GM12891 (cell line): ENCODE measurements at regions not wholly inside any gene's neighbourhood (a gene's known extent, or its start where the extent isn't known, plus 50 kb on each side); places are given as distances from the start of the nearest gene placed in this dataset.

Source experiments
- POLR2A ChIP-seq: IDR thresholded peaks from 2 replicates; pipeline ENCODE4 v1.6.1; 2011; ENCODE audit warnings: low read depth, low read length, control low read depth
- POLR2AphosphoS5 ChIP-seq: IDR thresholded peaks from 2 replicates; pipeline ENCODE4 v1.6.1; 2011; ENCODE audit warnings: low read depth, low read length, control low read depth
- SPI1 ChIP-seq: IDR thresholded peaks from 2 replicates; pipeline ENCODE4 v1.6.1; 2011; ENCODE audit warnings: low read depth, low read length, control low read depth
- TAF1 ChIP-seq: IDR thresholded peaks from 2 replicates; pipeline ENCODE4 v1.6.1; 2011; ENCODE audit warnings: low read depth, low read length, control low read depth

DNA sequence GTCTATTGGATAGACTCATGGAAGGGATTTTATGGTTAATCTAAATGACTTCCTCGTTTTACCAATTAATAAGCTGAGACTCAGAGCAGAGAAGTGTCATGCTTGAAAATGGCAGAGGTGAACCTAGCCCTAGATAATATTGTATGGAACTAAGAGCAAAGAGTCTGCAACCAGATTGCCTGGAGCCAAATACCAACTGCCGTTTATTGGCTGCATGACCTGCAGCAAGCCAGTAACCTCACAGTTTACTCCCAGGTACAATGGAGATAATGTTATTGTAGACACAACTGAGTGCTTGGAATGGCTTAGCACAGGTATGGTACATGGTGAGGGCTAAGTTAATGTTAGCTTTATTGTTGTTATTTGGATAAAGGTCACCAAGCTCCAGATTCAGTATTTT lies 84.6 kb upstream of the FAT3 start:
- no peak for TF ChIP-seq SPI1
- no peak for TF ChIP-seq POLR2A
- TF ChIP-seq TAF1 = no peak
- no peak for TF ChIP-seq POLR2AphosphoS5
